H9 (cell line): ENCODE measurements at regions not wholly inside any gene's neighbourhood (a gene's known extent, or its start where the extent isn't known, plus 50 kb on each side); places are given as distances from the start of the nearest gene placed in this dataset.

ENCODE experiments used
- DNase-seq: peaks from one replicate; pipeline ENCODE4 v3.0.0-alpha.2; 2017
- H2AFZ ChIP-seq: one replicate; pipeline ENCODE4 v1.6.1; 2013; ENCODE audit warnings: mild to moderate bottlenecking, low read length, control low read depth, moderate library complexity
- H2AK5ac ChIP-seq: 2 replicates; pipeline ENCODE4 v1.6.1; 2013; ENCODE audit warnings: low read length, control low read depth, mixed read lengths; ENCODE audit not compliant: insufficient read length
- H2BK120ac ChIP-seq: one replicate; pipeline ENCODE4 v1.6.1; 2013; ENCODE audit warnings: low read depth, mild to moderate bottlenecking, low read length, control low read depth, inconsistent platforms; ENCODE audit not compliant: poor library complexity, severe bottlenecking
- H2BK12ac ChIP-seq: 2 replicates; pipeline ENCODE4 v1.6.1; 2013; ENCODE audit warnings: low read length, control low read depth, mixed read lengths, low read depth; ENCODE audit not compliant: insufficient read length
- H2BK15ac ChIP-seq: 2 replicates; pipeline ENCODE4 v1.6.1; 2013; ENCODE audit warnings: low read depth, low read length, control low read depth
- H2BK20ac ChIP-seq: one replicate; pipeline ENCODE4 v1.6.1; 2013; ENCODE audit warnings: low read depth, mild to moderate bottlenecking, low read length, control low read depth, inconsistent platforms; ENCODE audit not compliant: poor library complexity, severe bottlenecking
- H2BK5ac ChIP-seq: 2 replicates; pipeline ENCODE4 v1.6.1; 2013; ENCODE audit warnings: low read length, control low read depth, mixed read lengths; ENCODE audit not compliant: insufficient read length
- H3K14ac ChIP-seq: 2 replicates; pipeline ENCODE4 v1.6.1; 2013; ENCODE audit warnings: low read length, control low read depth; ENCODE audit not compliant: insufficient read depth
- H3K18ac ChIP-seq: 2 replicates; pipeline ENCODE4 v1.6.1; 2013; ENCODE audit warnings: low read depth, mild to moderate bottlenecking, mixed read lengths, low read length, control low read depth; ENCODE audit not compliant: insufficient read length
- H3K23ac ChIP-seq: 2 replicates; pipeline ENCODE4 v1.6.1; 2013; ENCODE audit warnings: low read length, control low read depth, mixed read lengths, low read depth; ENCODE audit not compliant: insufficient read length
- H3K23me2 ChIP-seq: 2 replicates; pipeline ENCODE4 v1.6.1; 2013; ENCODE audit warnings: low read depth, mild to moderate bottlenecking, mixed read lengths, low read length, control low read depth; ENCODE audit not compliant: insufficient read length, poor library complexity, severe bottlenecking
- H3K27ac ChIP-seq: 2 replicates; pipeline ENCODE4 v1.5.1; 2013; ENCODE audit warnings: low read length, control low read depth, mixed read lengths, low read depth; ENCODE audit not compliant: insufficient read length
- H3K27me3 ChIP-seq: 2 replicates; pipeline ENCODE4 v1.6.1; 2013; ENCODE audit warnings: low read length, control low read depth, inconsistent platforms; ENCODE audit not compliant: insufficient read depth
- H3K4ac ChIP-seq: 2 replicates; pipeline ENCODE4 v1.6.1; 2013; ENCODE audit warnings: low read depth, mild to moderate bottlenecking, control low read depth, inconsistent platforms, low read length, moderate library complexity
- H3K4me1 ChIP-seq: 2 replicates; pipeline ENCODE4 v1.6.1; 2013; ENCODE audit warnings: low read length, control low read depth, inconsistent platforms; ENCODE audit not compliant: insufficient read depth
- H3K4me2 ChIP-seq: 2 replicates; pipeline ENCODE4 v1.6.1; 2013; ENCODE audit warnings: low read length, control low read depth, mixed read lengths; ENCODE audit not compliant: insufficient read length, insufficient read depth
- H3K56ac ChIP-seq: 2 replicates; pipeline ENCODE4 v1.6.1; 2013; ENCODE audit warnings: low read depth, mild to moderate bottlenecking, mixed read lengths, low read length, control low read depth; ENCODE audit not compliant: insufficient read length
- H3K79me1 ChIP-seq: 2 replicates; pipeline ENCODE4 v1.6.1; 2013; ENCODE audit warnings: low read depth, mild to moderate bottlenecking, moderate library complexity, low read length, control low read depth, inconsistent platforms; ENCODE audit not compliant: insufficient read depth, poor library complexity, severe bottlenecking
- H3K79me2 ChIP-seq: 2 replicates; pipeline ENCODE4 v1.6.1; 2013; ENCODE audit warnings: low read length, control low read depth, inconsistent platforms; ENCODE audit not compliant: insufficient read depth
- H3K9ac ChIP-seq: 2 replicates; pipeline ENCODE4 v1.6.1; 2013; ENCODE audit warnings: low read length, control low read depth, mixed read lengths; ENCODE audit not compliant: insufficient read length; ENCODE audit errors: extremely low read depth
- H3K9me3 ChIP-seq: one replicate; pipeline ENCODE4 v1.6.1; 2013; ENCODE audit warnings: low read depth, low read length, inconsistent platforms; ENCODE audit not compliant: control insufficient read depth
- H3T11ph ChIP-seq: one replicate; pipeline ENCODE4 v1.6.1; 2013; ENCODE audit warnings: mild to moderate bottlenecking, low read length, control low read depth, inconsistent platforms
- H4K20me1 ChIP-seq: one replicate; pipeline ENCODE4 v1.6.1; 2013; ENCODE audit not compliant: control insufficient read depth, insufficient read length, insufficient read depth
- H4K5ac ChIP-seq: 2 replicates; pipeline ENCODE4 v1.6.1; 2013; ENCODE audit warnings: low read depth, mild to moderate bottlenecking, mixed read lengths, low read length, control low read depth; ENCODE audit not compliant: insufficient read length
- H4K8ac ChIP-seq: replicated peaks from 2 replicates; pipeline ENCODE4 v1.6.1; 2013; ENCODE audit warnings: low read length, control low read depth, mixed read lengths, low read depth; ENCODE audit not compliant: insufficient read length
- H4K91ac ChIP-seq: 2 replicates; pipeline ENCODE4 v1.6.1; 2013; ENCODE audit warnings: low read depth, mild to moderate bottlenecking, moderate library complexity, mixed read lengths, low read length, control low read depth; ENCODE audit not compliant: insufficient read length
- H3K27ac Mint-ChIP-seq, 3 experiments: 2 replicates in 2 of 3; 3 replicates in 1 of 3; pipeline ENCODE4 v1.8.0; 2020 to 2021; ENCODE audit warnings: mixed read lengths in 3 of 3, mild to moderate bottlenecking in 1 of 3, moderate library complexity in 1 of 3
- H3K27me3 Mint-ChIP-seq: 2 replicates; pipeline ENCODE4 v1.8.0; 2021; ENCODE audit warnings: low read depth, mild to moderate bottlenecking, moderate library complexity, mixed read lengths
- H3K36me3 Mint-ChIP-seq, 3 experiments: 2 replicates in 2 of 3; 3 replicates in 1 of 3; pipeline ENCODE4 v1.8.0; 2020 to 2021; ENCODE audit warnings: low read depth in 3 of 3, mixed read lengths in 3 of 3; ENCODE audit not compliant: insufficient read depth in 1 of 3
- H3K4me1 Mint-ChIP-seq, 2 experiments: 2 replicates each; pipeline ENCODE4 v1.8.0; 2020; ENCODE audit warnings: mixed read lengths in 2 of 2
- H3K4me3 Mint-ChIP-seq, 2 experiments: 2 replicates in 1 of 2; 3 replicates in 1 of 2; pipeline ENCODE4 v1.8.0; 2020 to 2021; ENCODE audit warnings: mild to moderate bottlenecking in 2 of 2, mixed read lengths in 2 of 2, moderate library complexity in 1 of 2
- H3K9me3 Mint-ChIP-seq, 2 experiments: 2 replicates in 1 of 2; 3 replicates in 1 of 2; pipeline ENCODE4 v1.8.0; 2020; ENCODE audit warnings: mild to moderate bottlenecking in 2 of 2, mixed read lengths in 2 of 2, moderate library complexity in 1 of 2
- WGBS: extraction: QIAGEN DNeasy Blood & Tissue Kit; methylation state at CpG from one replicate; pipeline ENCODE4 v1.1.7; 2013; ENCODE audit warnings: missing lambda C conversion rate, low lambda C conversion rate, mixed read lengths; ENCODE audit not compliant: insufficient read length; ENCODE audit errors: extremely low coverage; 5-methylcytosine and 5-hydroxymethylcytosine counted together
- TF ChIP-seq, protein P1 (sequence below): fragments of 200-600 bp; sonication (generic); conservative IDR thresholded peaks from 3 replicates; pipeline ENCODE4 v1.8.0; 2021; ENCODE audit warnings: antibody characterized with exemption, mild to moderate bottlenecking

DNA sequence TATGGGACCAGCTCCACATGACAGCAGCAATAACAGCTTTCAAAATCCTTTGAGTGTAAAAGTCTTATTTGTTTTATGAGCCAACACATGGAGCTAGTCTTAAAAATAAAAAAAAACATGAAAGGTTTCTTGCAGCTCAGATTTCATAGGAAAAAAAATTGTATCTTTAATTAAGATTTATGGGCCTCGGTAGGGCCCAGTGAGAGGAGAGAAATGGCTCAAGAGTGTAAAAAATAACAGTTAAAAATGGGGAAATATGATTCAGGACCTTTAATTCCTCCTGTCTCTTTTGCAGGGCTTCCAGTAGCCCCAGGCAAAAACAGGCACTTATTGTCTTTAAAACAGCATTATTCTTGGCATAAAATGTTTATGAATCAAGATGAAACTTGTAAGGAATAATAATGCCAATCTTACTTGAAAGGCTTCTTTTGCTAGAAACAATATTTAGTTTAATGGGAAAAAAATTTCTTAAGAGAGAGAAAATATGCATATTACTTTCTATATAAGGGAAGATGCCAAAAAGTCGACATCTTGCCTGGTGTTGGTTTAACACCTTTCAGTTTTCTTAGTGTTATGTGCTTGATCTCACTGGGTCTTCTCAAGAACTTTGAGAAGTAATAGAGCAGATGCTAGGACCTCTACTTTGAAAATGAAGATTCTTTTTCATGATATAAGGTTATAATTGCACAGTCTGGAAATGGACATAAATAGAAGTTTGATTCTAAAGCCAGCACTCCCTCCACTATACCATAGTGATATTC, 71.3 kb upstream of the SETBP1 start:
- Histone ChIP-seq H3K18ac (no peak overlapping the region), H2BK5ac (no peak overlapping the region), H3K23ac (no peak overlapping the region), H4K5ac (no peak overlapping the region), H3K4me2 (no peak overlapping the region), H3K4me1 (no peaks in the 10 kb centered on the region), H3K14ac (no peak overlapping the region), H3K23me2 (no peaks in the 10 kb centered on the region), H3K27me3 (no peaks in the 10 kb centered on the region), H3K9me3 (no peaks in the 10 kb centered on the region), H3K79me2 (no peaks in the 10 kb centered on the region), H2BK20ac (no peak overlapping the region), H3K27ac (no peak overlapping the region), H2BK12ac (no peak overlapping the region), H4K20me1 (no peaks in the 10 kb centered on the region), H3K79me1 (no peaks in the 10 kb centered on the region), H2AK5ac (no peak overlapping the region), H3T11ph (no peak overlapping the region), H2BK120ac (no peak overlapping the region), H2AFZ (no peak overlapping the region), H2BK15ac (no peak overlapping the region), H4K91ac (no peak overlapping the region), H3K56ac (no peak overlapping the region), H4K8ac (no peak overlapping the region), H3K4ac (no peak overlapping the region), H3K9ac (no peak overlapping the region)
- H3K4me3 Mint-ChIP-seq, result no peak overlapping the region
- peaks cover 8 to 9% of the 10 kb centered on the region in 2 experiments for H3K4me1 Mint-ChIP-seq
- H3K36me3 Mint-ChIP-seq, result no peaks in the 10 kb centered on the region
- H3K27ac Mint-ChIP-seq, result no peak overlapping the region
- no peak for DNase-seq
- no peaks in the 10 kb centered on the region for H3K27me3 Mint-ChIP-seq
- WGBS, result no CpG with 5 or more reads among the region's 2 CpGs
- TF ChIP-seq, protein P1, sequence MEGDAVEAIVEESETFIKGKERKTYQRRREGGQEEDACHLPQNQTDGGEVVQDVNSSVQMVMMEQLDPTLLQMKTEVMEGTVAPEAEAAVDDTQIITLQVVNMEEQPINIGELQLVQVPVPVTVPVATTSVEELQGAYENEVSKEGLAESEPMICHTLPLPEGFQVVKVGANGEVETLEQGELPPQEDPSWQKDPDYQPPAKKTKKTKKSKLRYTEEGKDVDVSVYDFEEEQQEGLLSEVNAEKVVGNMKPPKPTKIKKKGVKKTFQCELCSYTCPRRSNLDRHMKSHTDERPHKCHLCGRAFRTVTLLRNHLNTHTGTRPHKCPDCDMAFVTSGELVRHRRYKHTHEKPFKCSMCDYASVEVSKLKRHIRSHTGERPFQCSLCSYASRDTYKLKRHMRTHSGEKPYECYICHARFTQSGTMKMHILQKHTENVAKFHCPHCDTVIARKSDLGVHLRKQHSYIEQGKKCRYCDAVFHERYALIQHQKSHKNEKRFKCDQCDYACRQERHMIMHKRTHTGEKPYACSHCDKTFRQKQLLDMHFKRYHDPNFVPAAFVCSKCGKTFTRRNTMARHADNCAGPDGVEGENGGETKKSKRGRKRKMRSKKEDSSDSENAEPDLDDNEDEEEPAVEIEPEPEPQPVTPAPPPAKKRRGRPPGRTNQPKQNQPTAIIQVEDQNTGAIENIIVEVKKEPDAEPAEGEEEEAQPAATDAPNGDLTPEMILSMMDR, result no peak
- H3K9me3 Mint-ChIP-seq, result no peaks in the 10 kb centered on the region
